Glutamatergic neuron (in vitro differentiated cells): ENCODE measurements at regions not wholly inside any gene's neighbourhood (a gene's known extent, or its start where the extent isn't known, plus 50 kb on each side); places are given as distances from the start of the nearest gene placed in this dataset.

Source experiments
- DNase-seq: peaks from one replicate; pipeline ENCODE4 v3.0.0; 2022
- H3K27ac Mint-ChIP-seq: one replicate; pipeline ENCODE4 v1.8.0; 2020; ENCODE audit warnings: mild to moderate bottlenecking, mixed read lengths, inconsistent platforms; ENCODE audit not compliant: unreplicated experiment
- H3K27me3 Mint-ChIP-seq: one replicate; pipeline ENCODE4 v1.8.0; 2020; ENCODE audit warnings: mild to moderate bottlenecking, moderate library complexity, mixed read lengths, inconsistent platforms; ENCODE audit not compliant: unreplicated experiment
- H3K36me3 Mint-ChIP-seq: one replicate; pipeline ENCODE4 v1.8.0; 2020; ENCODE audit warnings: mild to moderate bottlenecking, mixed read lengths, inconsistent platforms; ENCODE audit not compliant: unreplicated experiment
- H3K4me1 Mint-ChIP-seq: one replicate; pipeline ENCODE4 v1.8.0; 2020; ENCODE audit warnings: mild to moderate bottlenecking, low read depth, mixed read lengths, inconsistent platforms; ENCODE audit not compliant: unreplicated experiment
- H3K4me3 Mint-ChIP-seq: one replicate; pipeline ENCODE4 v1.8.0; 2020; ENCODE audit warnings: mild to moderate bottlenecking, mixed read lengths, inconsistent platforms; ENCODE audit not compliant: unreplicated experiment
- H3K9me3 Mint-ChIP-seq: one replicate; pipeline ENCODE4 v1.8.0; 2020; ENCODE audit warnings: mild to moderate bottlenecking, moderate library complexity, mixed read lengths, inconsistent platforms; ENCODE audit not compliant: unreplicated experiment
- CTCF ChIP-seq: fragments of 200-600 bp; sonication (generic); IDR thresholded peaks from one replicate; pipeline ENCODE4 v1.5.0; 2021; ENCODE audit not compliant: partially characterized antibody, unreplicated experiment

GRCh38 chr11:91986218-91986617 lies 238.4 kb upstream of the FAT3 start:
- Mint-ChIP-seq H3K27ac (no peak overlapping the region), H3K4me1 (peaks cover 7% of the 10 kb centered on the region), H3K9me3 (no peaks in the 10 kb centered on the region), H3K36me3 (peaks cover 2% of the 10 kb centered on the region), H3K4me3 (no peak overlapping the region), H3K27me3 (peaks cover 5% of the 10 kb centered on the region)
- no peak for DNase-seq
- no peak for TF ChIP-seq CTCF

- Mint-ChIP-seq H3K9me3 (no peaks in the 10 kb centered on the region), H3K36me3 (no peaks in the 10 kb centered on the region), H3K4me3 (no peak overlapping the region), H3K27ac (no peak overlapping the region), H3K4me1 (peaks cover 7% of the 10 kb centered on the region), H3K27me3 (peaks cover 5% of the 10 kb centered on the region)
- TF ChIP-seq CTCF, result no peak
- DNase-seq, result no peak
These were observed 240.5 kb upstream of the FAT3 start for GRCh38 chr11:91984033-91984584.

GRCh38 chr11:91981995-91982394 lies 242.6 kb upstream of the FAT3 start:
- DNase-seq, result no peak
- Mint-ChIP-seq H3K4me1 (peaks cover 7% of the 10 kb centered on the region), H3K27me3 (no peaks in the 10 kb centered on the region), H3K4me3 (no peak overlapping the region), H3K36me3 (no peaks in the 10 kb centered on the region), H3K27ac (no peak overlapping the region), H3K9me3 (no peaks in the 10 kb centered on the region)
- no peak for TF ChIP-seq CTCF

- H3K9me3 Mint-ChIP-seq, result no peaks in the 10 kb centered on the region
- TF ChIP-seq CTCF, result no peak
- DNase-seq, result no peak
- H3K4me1 Mint-ChIP-seq, result peaks cover 3% of the 10 kb centered on the region
- H3K36me3 Mint-ChIP-seq, result no peaks in the 10 kb centered on the region
- no peaks in the 10 kb centered on the region for H3K27me3 Mint-ChIP-seq
- H3K4me3 Mint-ChIP-seq, result no peak overlapping the region
- no peak overlapping the region for H3K27ac Mint-ChIP-seq
These were observed 244.8 kb upstream of the FAT3 start for GRCh38 chr11:91979775-91980174.

GRCh38 chr11:91978747-91979146 lies 245.9 kb upstream of the FAT3 start:
- Mint-ChIP-seq H3K4me3 (no peak overlapping the region), H3K36me3 (no peaks in the 10 kb centered on the region), H3K27ac (no peak overlapping the region), H3K9me3 (no peaks in the 10 kb centered on the region), H3K4me1 (peaks cover 2% of the 10 kb centered on the region), H3K27me3 (no peaks in the 10 kb centered on the region)
- DNase-seq, result no peak
- TF ChIP-seq CTCF, result no peak
